Endothelial cell of umbilical vein (primary cell): ENCODE measurements at regions not wholly inside any gene's neighbourhood (a gene's known extent, or its start where the extent isn't known, plus 50 kb on each side); places are given as distances from the start of the nearest gene placed in this dataset.

Source experiments
- EZH2 ChIP-seq: IDR thresholded peaks from 2 replicates; pipeline ENCODE4 v1.6.1; 2012; ENCODE audit warnings: borderline replicate concordance, low read depth, mild to moderate bottlenecking, moderate library complexity, low read length, inconsistent platforms; ENCODE audit not compliant: severe bottlenecking
- POLR2A ChIP-seq: IDR thresholded peaks from 2 replicates; pipeline ENCODE4 v1.6.1; 2012; ENCODE audit warnings: low read depth, mild to moderate bottlenecking, control low read depth, low read length
- TF ChIP-seq, protein P1 (sequence below), 2 donors: IDR thresholded peaks; 1 replicate in 1 of 2; 2 replicates in 1 of 2; pipeline ENCODE4 v1.5.1; 2011; ENCODE audit warnings: low read length in 2 of 2, mild to moderate bottlenecking in 2 of 2, moderate library complexity in 2 of 2, control low read depth in 1 of 2, inconsistent platforms in 1 of 2, low read depth in 1 of 2; ENCODE audit not compliant: insufficient read depth in 1 of 2; ENCODE audit errors: extremely low read depth in 1 of 2
- TF ChIP-seq, protein P2 (sequence below): IDR thresholded peaks from 2 replicates; pipeline ENCODE4 v1.6.1; 2011; ENCODE audit not compliant: insufficient read depth, insufficient read length

- TF ChIP-seq POLR2A: no peak
- TF ChIP-seq, protein P1, sequence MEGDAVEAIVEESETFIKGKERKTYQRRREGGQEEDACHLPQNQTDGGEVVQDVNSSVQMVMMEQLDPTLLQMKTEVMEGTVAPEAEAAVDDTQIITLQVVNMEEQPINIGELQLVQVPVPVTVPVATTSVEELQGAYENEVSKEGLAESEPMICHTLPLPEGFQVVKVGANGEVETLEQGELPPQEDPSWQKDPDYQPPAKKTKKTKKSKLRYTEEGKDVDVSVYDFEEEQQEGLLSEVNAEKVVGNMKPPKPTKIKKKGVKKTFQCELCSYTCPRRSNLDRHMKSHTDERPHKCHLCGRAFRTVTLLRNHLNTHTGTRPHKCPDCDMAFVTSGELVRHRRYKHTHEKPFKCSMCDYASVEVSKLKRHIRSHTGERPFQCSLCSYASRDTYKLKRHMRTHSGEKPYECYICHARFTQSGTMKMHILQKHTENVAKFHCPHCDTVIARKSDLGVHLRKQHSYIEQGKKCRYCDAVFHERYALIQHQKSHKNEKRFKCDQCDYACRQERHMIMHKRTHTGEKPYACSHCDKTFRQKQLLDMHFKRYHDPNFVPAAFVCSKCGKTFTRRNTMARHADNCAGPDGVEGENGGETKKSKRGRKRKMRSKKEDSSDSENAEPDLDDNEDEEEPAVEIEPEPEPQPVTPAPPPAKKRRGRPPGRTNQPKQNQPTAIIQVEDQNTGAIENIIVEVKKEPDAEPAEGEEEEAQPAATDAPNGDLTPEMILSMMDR (IDR thresholded peaks at IDR 0.05; ENCODE audit: extremely low read depth in 1 of 2, insufficient read depth in 1 of 2, low read depth in 1 of 2, low read length in 2 of 2): no peak
- TF ChIP-seq, protein P2, sequence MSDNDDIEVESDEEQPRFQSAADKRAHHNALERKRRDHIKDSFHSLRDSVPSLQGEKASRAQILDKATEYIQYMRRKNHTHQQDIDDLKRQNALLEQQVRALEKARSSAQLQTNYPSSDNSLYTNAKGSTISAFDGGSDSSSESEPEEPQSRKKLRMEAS: no peak
- no peak for TF ChIP-seq EZH2
Measured at GRCh38 chr4:31647786-31648185, 927.6 kb downstream of the PCDH7 start.
